H1 (cell line): ENCODE measurements at regions not wholly inside any gene's neighbourhood (a gene's known extent, or its start where the extent isn't known, plus 50 kb on each side); places are given as distances from the start of the nearest gene placed in this dataset.

Experiments
- EZH2 ChIP-seq: fragments of 200-600 bp; sonication (generic); IDR thresholded peaks from 2 replicates; pipeline ENCODE4 v1.7.1; 2012; ENCODE audit warnings: low read depth, mild to moderate bottlenecking, moderate library complexity, low read length, inconsistent platforms; ENCODE audit not compliant: severe bottlenecking
- TF ChIP-seq, protein P1 (sequence below): IDR thresholded peaks from 2 replicates; pipeline ENCODE4 v1.6.1; 2011; ENCODE audit warnings: low read depth, mild to moderate bottlenecking, low read length; ENCODE audit not compliant: insufficient read depth

DNA sequence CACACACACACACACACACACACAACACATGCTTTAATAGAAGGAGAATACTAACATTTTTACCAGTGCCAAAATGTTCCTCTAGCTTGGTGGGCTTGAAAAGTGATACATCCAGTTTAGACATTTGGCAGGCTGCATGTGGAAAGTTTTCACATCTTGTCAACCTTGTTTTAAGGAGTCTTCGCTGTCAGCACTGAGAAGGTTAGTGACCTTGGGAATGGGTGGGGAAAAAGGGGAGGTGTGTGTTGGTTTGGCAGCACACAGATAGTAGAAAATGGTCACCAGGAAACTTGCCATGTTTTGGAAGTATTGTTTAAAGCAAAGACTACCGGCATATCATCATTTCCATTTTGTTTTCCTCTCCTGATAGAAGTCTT is 346.5 kb upstream of the ADAMTSL1 start (continued):
- TF ChIP-seq EZH2, result no peak
- TF ChIP-seq, protein P1, sequence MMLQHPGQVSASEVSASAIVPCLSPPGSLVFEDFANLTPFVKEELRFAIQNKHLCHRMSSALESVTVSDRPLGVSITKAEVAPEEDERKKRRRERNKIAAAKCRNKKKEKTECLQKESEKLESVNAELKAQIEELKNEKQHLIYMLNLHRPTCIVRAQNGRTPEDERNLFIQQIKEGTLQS, result no peak
